H1 (cell line): ENCODE measurements at regions not wholly inside any gene's neighbourhood (a gene's known extent, or its start where the extent isn't known, plus 50 kb on each side); places are given as distances from the start of the nearest gene placed in this dataset.

Experiments
- BRCA1 ChIP-seq: IDR thresholded peaks from 2 replicates; pipeline ENCODE4 v1.6.1; 2012; ENCODE audit warnings: low read depth, low read length, improper control_type of control experiment
- CHD1 ChIP-seq: IDR thresholded peaks from 2 replicates; pipeline ENCODE4 v1.6.1; 2012; ENCODE audit warnings: low read depth, low read length, improper control_type of control experiment
- KDM4A ChIP-seq: IDR thresholded peaks from one replicate; pipeline ENCODE4 v1.7.1; 2012; ENCODE audit warnings: low read depth, mild to moderate bottlenecking, moderate library complexity, low read length, inconsistent platforms; ENCODE audit not compliant: severe bottlenecking
- SP1 ChIP-seq: IDR thresholded peaks from 2 replicates; pipeline ENCODE4 v1.6.1; 2011; ENCODE audit warnings: low read depth, low read length

GRCh38 chr13:88675347-88675996 is 1004.3 kb downstream of the SLITRK5 start (continued):
- TF ChIP-seq KDM4A: no peak
- no peak for TF ChIP-seq BRCA1
- TF ChIP-seq CHD1: no peak
- TF ChIP-seq SP1: no peak
